Progenitor cell of endocrine pancreas (in vitro differentiated cells): ENCODE measurements at regions not wholly inside any gene's neighbourhood (a gene's known extent, or its start where the extent isn't known, plus 50 kb on each side); places are given as distances from the start of the nearest gene placed in this dataset.

Experiments used
- DNase-seq: peaks from one replicate; pipeline ENCODE4 v3.0.0; 2021; ENCODE audit warnings: low spot score; ENCODE audit not compliant: unreplicated experiment
- H3K27ac Mint-ChIP-seq: 2 replicates; pipeline ENCODE4 v1.8.0; 2021; ENCODE audit warnings: mild to moderate bottlenecking, moderate library complexity, mixed read lengths
- H3K27me3 Mint-ChIP-seq: 2 replicates; pipeline ENCODE4 v1.8.0; 2021; ENCODE audit warnings: mixed read lengths
- H3K36me3 Mint-ChIP-seq: 2 replicates; pipeline ENCODE4 v1.8.0; 2022; ENCODE audit warnings: mixed read lengths; ENCODE audit not compliant: insufficient read depth
- H3K4me1 Mint-ChIP-seq: 2 replicates; pipeline ENCODE4 v1.8.0; 2021; ENCODE audit warnings: low read depth, mixed read lengths
- H3K4me3 Mint-ChIP-seq: 2 replicates; pipeline ENCODE4 v1.8.0; 2021; ENCODE audit warnings: low read depth, mild to moderate bottlenecking, moderate library complexity, mixed read lengths
- H3K9me3 Mint-ChIP-seq: 2 replicates; pipeline ENCODE4 v1.8.0; 2021; ENCODE audit warnings: low read depth, mixed read lengths
- TF ChIP-seq, protein P1 (sequence below): fragments of 200-600 bp; sonication (generic); IDR thresholded peaks from one replicate; pipeline ENCODE4 v1.5.0; 2021; ENCODE audit warnings: antibody characterized with exemption, mild to moderate bottlenecking; ENCODE audit not compliant: unreplicated experiment

DNA sequence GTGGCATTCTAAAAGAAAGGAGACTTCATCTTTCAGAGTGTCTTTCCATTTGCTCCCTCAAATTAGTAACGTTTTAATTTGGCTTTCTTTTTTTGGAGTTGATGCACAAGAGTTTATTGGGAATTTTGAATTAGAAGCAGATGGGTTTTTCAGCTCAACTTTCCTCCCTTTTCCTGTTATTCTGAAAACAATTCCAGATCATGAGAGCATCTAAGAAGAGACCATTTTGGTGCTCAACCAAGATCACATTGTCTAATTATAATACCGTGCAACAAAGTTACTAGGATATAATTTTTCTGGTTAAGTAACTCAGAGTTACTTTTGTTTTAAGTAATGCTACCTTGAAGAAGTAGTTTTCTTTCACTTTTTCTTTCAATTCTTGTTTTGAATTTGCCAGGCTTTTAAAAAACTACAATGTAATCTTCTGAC lies 396.6 kb upstream of the KLF6 start:
- Mint-ChIP-seq H3K27me3 (no peaks in the 10 kb centered on the region), H3K4me3 (no peak overlapping the region), H3K4me1 (peaks cover 1% of the 10 kb centered on the region), H3K9me3 (no peaks in the 10 kb centered on the region), H3K36me3 (no peaks in the 10 kb centered on the region), H3K27ac (no peak overlapping the region)
- TF ChIP-seq, protein P1, sequence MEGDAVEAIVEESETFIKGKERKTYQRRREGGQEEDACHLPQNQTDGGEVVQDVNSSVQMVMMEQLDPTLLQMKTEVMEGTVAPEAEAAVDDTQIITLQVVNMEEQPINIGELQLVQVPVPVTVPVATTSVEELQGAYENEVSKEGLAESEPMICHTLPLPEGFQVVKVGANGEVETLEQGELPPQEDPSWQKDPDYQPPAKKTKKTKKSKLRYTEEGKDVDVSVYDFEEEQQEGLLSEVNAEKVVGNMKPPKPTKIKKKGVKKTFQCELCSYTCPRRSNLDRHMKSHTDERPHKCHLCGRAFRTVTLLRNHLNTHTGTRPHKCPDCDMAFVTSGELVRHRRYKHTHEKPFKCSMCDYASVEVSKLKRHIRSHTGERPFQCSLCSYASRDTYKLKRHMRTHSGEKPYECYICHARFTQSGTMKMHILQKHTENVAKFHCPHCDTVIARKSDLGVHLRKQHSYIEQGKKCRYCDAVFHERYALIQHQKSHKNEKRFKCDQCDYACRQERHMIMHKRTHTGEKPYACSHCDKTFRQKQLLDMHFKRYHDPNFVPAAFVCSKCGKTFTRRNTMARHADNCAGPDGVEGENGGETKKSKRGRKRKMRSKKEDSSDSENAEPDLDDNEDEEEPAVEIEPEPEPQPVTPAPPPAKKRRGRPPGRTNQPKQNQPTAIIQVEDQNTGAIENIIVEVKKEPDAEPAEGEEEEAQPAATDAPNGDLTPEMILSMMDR = no peak
- no peak for DNase-seq

DNA sequence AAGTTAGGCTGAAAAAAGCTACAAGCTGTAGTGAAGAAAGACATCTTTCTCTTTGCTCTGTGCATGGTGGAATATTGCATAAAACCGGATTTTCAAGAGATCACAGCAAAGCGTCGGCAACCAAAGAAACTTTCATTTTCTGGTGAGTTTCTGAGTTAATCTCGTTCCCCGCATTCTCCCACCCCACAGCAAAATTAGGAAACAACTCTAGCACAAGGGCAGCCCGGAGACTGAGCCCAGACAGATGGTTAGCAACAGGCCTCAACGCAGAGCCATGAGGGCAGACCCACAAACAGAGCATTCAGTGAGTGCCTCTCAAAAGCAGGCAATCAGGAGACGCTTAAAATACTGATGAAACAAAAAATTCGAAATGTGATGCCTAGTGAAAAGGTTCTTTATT lies 396.1 kb upstream of the KLF6 start:
- no peak for DNase-seq
- no peaks in the 10 kb centered on the region for H3K36me3 Mint-ChIP-seq
- H3K27me3 Mint-ChIP-seq = no peaks in the 10 kb centered on the region
- TF ChIP-seq, protein P1 = no peak
- no peak overlapping the region for H3K27ac Mint-ChIP-seq
- no peaks in the 10 kb centered on the region for H3K9me3 Mint-ChIP-seq
- H3K4me3 Mint-ChIP-seq = no peak overlapping the region
- H3K4me1 Mint-ChIP-seq = peaks cover 1% of the 10 kb centered on the region

DNA sequence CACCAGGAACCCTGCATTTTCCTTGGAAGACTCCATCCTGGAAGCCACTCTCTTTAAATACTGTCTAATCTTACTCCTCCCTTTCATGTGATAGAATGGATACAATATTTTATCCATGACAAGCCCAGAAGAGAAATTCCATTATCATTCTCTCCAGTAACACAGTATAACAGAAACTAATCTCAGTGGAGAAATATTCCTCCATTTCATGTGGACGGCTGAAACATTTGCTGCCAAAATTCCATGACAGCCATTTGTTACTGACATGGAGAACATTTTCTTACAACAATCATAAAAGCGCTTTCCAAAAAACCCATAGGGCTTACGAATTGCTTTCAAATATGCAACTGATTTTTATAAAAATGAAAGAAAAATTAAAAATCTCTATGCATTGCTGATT lies 392.8 kb upstream of the KLF6 start:
- no peak for DNase-seq
- H3K9me3 Mint-ChIP-seq = peaks cover 6% of the 10 kb centered on the region
- TF ChIP-seq, protein P1 = no peak

DNA sequence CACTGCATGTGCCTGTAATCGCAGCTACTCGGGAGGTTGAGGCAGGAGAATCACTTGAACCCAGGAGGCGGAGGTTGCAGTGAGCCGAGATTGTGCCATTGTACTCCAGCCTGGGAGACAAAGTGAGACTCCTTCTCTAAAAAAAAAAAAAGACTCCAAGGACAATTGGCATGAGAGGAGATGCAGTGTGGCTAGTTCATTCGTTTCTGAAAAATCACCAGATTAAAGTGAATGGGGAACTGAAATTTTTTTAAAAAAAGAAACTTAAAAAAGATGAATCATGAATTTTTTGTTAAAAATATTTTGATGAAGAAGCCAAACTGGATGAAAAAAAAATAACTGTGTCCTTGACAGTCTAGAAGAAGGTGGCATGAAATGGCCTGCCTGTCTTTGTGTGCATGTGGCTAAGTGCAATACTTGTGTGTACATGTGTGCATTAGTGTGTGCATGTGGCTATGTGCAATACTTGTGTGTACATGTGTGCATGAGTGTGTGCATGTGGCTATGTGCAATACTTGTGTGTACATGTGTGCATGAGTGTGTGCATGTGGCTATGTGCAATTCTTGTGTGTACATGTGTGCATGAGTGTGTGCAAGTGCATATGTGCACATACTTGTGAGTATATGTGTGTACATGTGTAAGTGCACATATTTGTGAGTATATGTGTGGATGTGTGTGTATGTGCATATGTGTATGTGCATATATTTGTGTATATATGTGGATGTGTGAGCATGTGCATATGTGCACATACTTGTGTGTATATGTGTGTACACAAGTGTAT lies 391.7 kb upstream of the KLF6 start:
- H3K27ac Mint-ChIP-seq = no peak overlapping the region

More for the DNA sequence above, 392.8 kb upstream of the KLF6 start:
- no peaks in the 10 kb centered on the region for H3K36me3 Mint-ChIP-seq
- peaks cover 1% of the 10 kb centered on the region for H3K4me1 Mint-ChIP-seq
- no peak overlapping the region for H3K27ac Mint-ChIP-seq
- H3K4me3 Mint-ChIP-seq = no peak overlapping the region
- no peaks in the 10 kb centered on the region for H3K27me3 Mint-ChIP-seq

GRCh38 chr10:4174197-4174596 lies 389.2 kb upstream of the KLF6 start:
- H3K36me3 Mint-ChIP-seq = peaks cover 2% of the 10 kb centered on the region
- peaks cover 13% of the 10 kb centered on the region for H3K9me3 Mint-ChIP-seq
- H3K4me3 Mint-ChIP-seq = no peak overlapping the region
- no peak overlapping the region for H3K27ac Mint-ChIP-seq
- no peaks in the 10 kb centered on the region for H3K27me3 Mint-ChIP-seq
- no peaks in the 10 kb centered on the region for H3K4me1 Mint-ChIP-seq
- TF ChIP-seq, protein P1 = no peak
- no peak for DNase-seq

More for the DNA sequence above, 391.7 kb upstream of the KLF6 start:
- peaks cover 1% of the 10 kb centered on the region for H3K4me1 Mint-ChIP-seq
- H3K9me3 Mint-ChIP-seq = peaks cover 13% of the 10 kb centered on the region
- no peaks in the 10 kb centered on the region for H3K27me3 Mint-ChIP-seq
- TF ChIP-seq, protein P1 = no peak
- H3K36me3 Mint-ChIP-seq = peaks cover 2% of the 10 kb centered on the region
- no peak overlapping the region for H3K4me3 Mint-ChIP-seq
- no peak for DNase-seq
